Breast epithelium (tissue), 4 donors: ENCODE measurements at regions not wholly inside any gene's neighbourhood (a gene's known extent, or its start where the extent isn't known, plus 50 kb on each side); places are given as distances from the start of the nearest gene placed in this dataset.
"Not testable (repeated sequence)": the region's sequence is repeated elsewhere in the genome, so short reads cannot be mapped to it uniquely, and the experiment has no call there.

ENCODE experiments used
- DNase-seq, 2 donors: peaks; one replicate each; pipeline ENCODE4 v3.0.0-alpha.2; 2019; ENCODE audit warnings: low spot score in 2 of 2
- H3K27ac ChIP-seq, 2 donors: fragments of 200-600 bp; sonication (generic) in 1 of 2; one replicate each; pipeline ENCODE4 v1.5.1; 2016 to 2019; ENCODE audit warnings: mild to moderate bottlenecking in 1 of 2
- H3K27me3 ChIP-seq, 2 donors: fragments of 200-600 bp; sonication (generic) in 1 of 2; one replicate each; pipeline versions ENCODE4 v1.5.1 to v1.6.0; 2017 to 2019; ENCODE audit warnings: control low read depth in 1 of 2, mild to moderate bottlenecking in 1 of 2
- H3K36me3 ChIP-seq: fragments of 200-600 bp; one replicate; pipeline ENCODE4 v1.5.1; 2019
- H3K4me1 ChIP-seq, 2 donors: fragments of 200-600 bp; sonication (generic); one replicate each; pipeline ENCODE4 v1.5.1; 2016 to 2019; ENCODE audit warnings: control low read depth in 1 of 2
- H3K4me3 ChIP-seq, 3 donors: fragments of 200-600 bp; sonication (generic); 1 replicate in 2 of 3; 2 replicates in 1 of 3; pipeline ENCODE4 v1.5.1; 2016 to 2019; ENCODE audit warnings: mild to moderate bottlenecking in 3 of 3, moderate library complexity in 2 of 3
- H3K9me3 ChIP-seq, 2 donors: fragments of 200-600 bp; sonication (generic) in 1 of 2; one replicate each; pipeline ENCODE4 v1.5.1; 2016 to 2019; ENCODE audit warnings: control low read depth in 1 of 2
- POLR2A ChIP-seq: fragments of 450-650 bp; IDR thresholded peaks from one replicate; pipeline ENCODE4 v1.6.1; 2016; ENCODE audit warnings: antibody characterized with exemption, mild to moderate bottlenecking, moderate library complexity
- POLR2AphosphoS5 ChIP-seq, 3 donors: sonication (generic); formaldehyde crosslinking; IDR thresholded peaks; one replicate each; pipeline ENCODE4 v1.6.1; 2017; ENCODE audit warnings: antibody characterized with exemption in 3 of 3
- intact Hi-C: fragments of 100-400 bp; cut with DNase I; formaldehyde crosslinking; loops from one replicate; pipeline ENCODE4 v1.15.1; 2023; ENCODE audit warnings: low total_unique reads
- TF ChIP-seq, protein P1 (sequence below), 3 donors: fragments of 450-650 bp; IDR thresholded peaks; one replicate each; pipeline ENCODE4 v1.5.1; 2016 to 2017; ENCODE audit warnings: antibody characterized with exemption in 3 of 3, mild to moderate bottlenecking in 3 of 3, moderate library complexity in 3 of 3

DNA sequence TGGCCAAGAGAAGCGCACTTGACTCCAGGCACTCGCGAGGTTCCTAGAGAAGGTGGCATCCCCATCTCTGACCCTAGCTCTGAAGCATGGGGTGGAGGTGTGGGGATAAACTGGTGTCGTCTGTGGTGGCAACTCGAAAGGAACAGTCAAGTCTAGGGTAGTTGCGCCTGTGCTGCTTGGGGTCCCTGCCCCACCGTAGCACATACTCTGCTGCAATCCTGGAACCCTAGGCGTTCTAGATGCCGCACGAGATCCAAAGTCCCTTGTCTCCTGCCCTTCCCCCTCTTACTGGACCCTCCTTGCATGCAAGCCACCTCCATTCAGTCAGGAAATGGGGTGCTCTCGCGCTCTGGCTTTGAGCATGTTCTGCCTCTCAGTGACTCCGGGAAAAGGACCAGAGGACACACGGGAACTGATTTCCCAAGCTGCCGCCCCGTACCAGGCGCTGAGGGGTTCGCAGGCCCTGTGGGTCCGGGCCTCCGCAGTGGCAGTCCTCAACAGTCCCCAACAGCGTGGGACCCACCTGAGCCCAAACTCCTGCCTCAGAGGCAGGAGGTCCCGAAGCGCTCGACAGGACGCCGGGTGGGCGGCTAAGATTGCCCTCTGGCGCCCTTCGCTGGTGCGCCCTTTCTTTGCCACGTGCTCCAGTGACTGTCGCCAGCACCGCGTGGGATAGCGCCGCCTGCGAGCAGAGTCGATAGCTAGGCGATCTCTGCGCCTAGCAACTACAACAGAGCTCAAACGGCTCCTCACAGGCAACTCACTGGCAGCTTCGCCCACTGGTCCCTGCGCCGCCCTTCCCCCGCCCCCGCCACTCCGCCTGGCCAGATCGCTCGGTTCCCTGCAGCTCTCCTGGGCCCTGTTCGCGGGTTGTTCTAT lies 452.0 kb downstream of the REEP3 start:
- peaks cover 0 to 15% of the 10 kb centered on the region in 2 donors for H3K9me3 ChIP-seq
- H3K4me3 ChIP-seq, result no peak overlapping the region
- TF ChIP-seq, protein P1, sequence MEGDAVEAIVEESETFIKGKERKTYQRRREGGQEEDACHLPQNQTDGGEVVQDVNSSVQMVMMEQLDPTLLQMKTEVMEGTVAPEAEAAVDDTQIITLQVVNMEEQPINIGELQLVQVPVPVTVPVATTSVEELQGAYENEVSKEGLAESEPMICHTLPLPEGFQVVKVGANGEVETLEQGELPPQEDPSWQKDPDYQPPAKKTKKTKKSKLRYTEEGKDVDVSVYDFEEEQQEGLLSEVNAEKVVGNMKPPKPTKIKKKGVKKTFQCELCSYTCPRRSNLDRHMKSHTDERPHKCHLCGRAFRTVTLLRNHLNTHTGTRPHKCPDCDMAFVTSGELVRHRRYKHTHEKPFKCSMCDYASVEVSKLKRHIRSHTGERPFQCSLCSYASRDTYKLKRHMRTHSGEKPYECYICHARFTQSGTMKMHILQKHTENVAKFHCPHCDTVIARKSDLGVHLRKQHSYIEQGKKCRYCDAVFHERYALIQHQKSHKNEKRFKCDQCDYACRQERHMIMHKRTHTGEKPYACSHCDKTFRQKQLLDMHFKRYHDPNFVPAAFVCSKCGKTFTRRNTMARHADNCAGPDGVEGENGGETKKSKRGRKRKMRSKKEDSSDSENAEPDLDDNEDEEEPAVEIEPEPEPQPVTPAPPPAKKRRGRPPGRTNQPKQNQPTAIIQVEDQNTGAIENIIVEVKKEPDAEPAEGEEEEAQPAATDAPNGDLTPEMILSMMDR (IDR thresholded peaks at IDR 0.05), result no peak
- TF ChIP-seq POLR2AphosphoS5 (IDR thresholded peaks at IDR 0.05) (no peak), POLR2A (no peak)
- intact Hi-C loops, result no loop called here
- no peak overlapping the region for H3K27ac ChIP-seq
- no peaks in the 10 kb centered on the region for H3K36me3 ChIP-seq
- H3K4me1 ChIP-seq, result no peaks in the 10 kb centered on the region
- H3K27me3 ChIP-seq, result no peaks in the 10 kb centered on the region
- DNase-seq, result no peak

GRCh38 chr10:63976538-63976937 lies 455.3 kb downstream of the REEP3 start:
- no peaks in the 10 kb centered on the region for H3K36me3 ChIP-seq
- no peak overlapping the region for H3K27ac ChIP-seq
- H3K27me3 ChIP-seq, result no peaks in the 10 kb centered on the region
- no peak overlapping the region for H3K4me3 ChIP-seq
- no peaks in the 10 kb centered on the region for H3K4me1 ChIP-seq
- DNase-seq, result no peak
- no peak for TF ChIP-seq POLR2AphosphoS5 (IDR thresholded peaks at IDR 0.05)
- TF ChIP-seq POLR2A, result no peak
- TF ChIP-seq, protein P1 (IDR thresholded peaks at IDR 0.05), result peak; percentile 19 to 34 (median 29)
- no peaks in the 10 kb centered on the region for H3K9me3 ChIP-seq
- intact Hi-C loops, result no loop called here

GRCh38 chr10:63977329-63977923 lies 456.2 kb downstream of the REEP3 start:
- Histone ChIP-seq H3K27ac (no peak overlapping the region), H3K9me3 (no peaks in the 10 kb centered on the region), H3K27me3 (no peaks in the 10 kb centered on the region), H3K4me1 (no peaks in the 10 kb centered on the region), H3K4me3 (no peak overlapping the region), H3K36me3 (no peaks in the 10 kb centered on the region)
- DNase-seq, result no peak
- TF ChIP-seq, protein P1 (IDR thresholded peaks at IDR 0.05), result peak in 1 of 3 donors; percentile 14
- TF ChIP-seq POLR2AphosphoS5 (IDR thresholded peaks at IDR 0.05) (no peak), POLR2A (no peak)
- intact Hi-C loops, result no loop called here

GRCh38 chr10:63980870-63981269 lies 459.7 kb downstream of the REEP3 start:
- H3K4me1 ChIP-seq, H3K9me3 ChIP-seq, intact Hi-C loops, H3K4me3 ChIP-seq, DNase-seq, H3K27ac ChIP-seq, H3K27me3 ChIP-seq, H3K36me3 ChIP-seq: not testable (repeated sequence)

DNA sequence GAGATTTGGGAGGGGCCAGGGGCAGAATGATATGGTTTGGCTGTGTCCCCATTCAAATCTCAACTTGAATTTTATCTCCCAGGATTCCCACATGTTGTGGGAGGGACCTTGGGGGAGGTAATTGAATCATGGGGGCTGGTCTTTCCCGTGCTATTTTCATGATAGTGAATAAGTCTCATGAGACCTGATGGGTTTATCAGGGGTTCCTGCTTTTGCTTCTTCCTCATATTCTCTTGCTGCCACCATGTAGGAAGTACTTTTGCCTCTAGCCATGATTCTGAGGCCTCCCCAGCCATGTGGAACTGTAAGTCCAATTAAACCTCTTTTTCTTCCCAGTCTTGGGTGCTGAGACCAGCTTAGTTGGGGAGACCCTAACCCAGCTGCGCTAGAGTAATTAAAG lies 462.9 kb downstream of the REEP3 start:
- intact Hi-C loops, H3K27ac ChIP-seq, H3K9me3 ChIP-seq, DNase-seq, H3K4me3 ChIP-seq, H3K36me3 ChIP-seq, H3K4me1 ChIP-seq, H3K27me3 ChIP-seq: not testable (repeated sequence)

GRCh38 chr10:63986536-63986935 lies 465.3 kb downstream of the REEP3 start:
- Histone ChIP-seq H3K9me3 (peaks cover 0 to 13% of the 10 kb centered on the region in 2 donors), H3K4me1 (no peaks in the 10 kb centered on the region), H3K27ac (no peak overlapping the region), H3K27me3 (no peaks in the 10 kb centered on the region), H3K36me3 (no peaks in the 10 kb centered on the region), H3K4me3 (no peak overlapping the region)
- intact Hi-C loops, result no loop called here
- DNase-seq, result no peak
- TF ChIP-seq POLR2A (no peak), POLR2AphosphoS5 (IDR thresholded peaks at IDR 0.05) (no peak)
- TF ChIP-seq, protein P1 (IDR thresholded peaks at IDR 0.05), result no peak
